ENCODE measurements at regions not wholly inside any gene's neighbourhood (a gene's known extent, or its start where the extent isn't known, plus 50 kb on each side); places are given as distances from the start of the nearest gene placed in this dataset.

DNA sequence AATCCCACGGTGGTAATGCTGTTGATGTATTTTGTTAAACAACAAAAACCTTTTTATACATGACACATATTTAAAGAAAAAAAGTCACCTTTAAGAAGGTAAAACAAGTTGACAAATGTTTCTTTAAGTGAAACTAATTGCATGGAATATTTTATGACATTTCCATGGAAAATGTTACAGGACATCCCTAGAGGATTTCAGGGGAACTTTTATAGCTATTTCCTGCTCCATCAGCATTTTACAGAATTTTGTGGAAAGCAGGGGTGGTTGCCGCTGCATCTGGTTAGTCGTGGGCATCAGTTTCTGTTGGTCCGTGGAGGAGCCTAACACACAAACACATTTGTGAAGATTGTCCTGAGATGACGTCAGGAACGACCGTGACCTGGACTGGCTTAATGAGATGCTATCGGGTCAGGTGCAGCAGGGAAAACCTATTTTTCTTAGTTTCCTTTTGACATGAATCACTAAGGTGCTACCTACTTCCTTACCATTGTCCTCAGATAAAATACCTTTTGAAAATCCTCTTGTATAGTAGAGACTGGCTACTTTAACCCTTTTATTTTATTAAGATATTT, 305.1 kb downstream of the MAP2K6 start:
- DNase-seq: no peak

DNA sequence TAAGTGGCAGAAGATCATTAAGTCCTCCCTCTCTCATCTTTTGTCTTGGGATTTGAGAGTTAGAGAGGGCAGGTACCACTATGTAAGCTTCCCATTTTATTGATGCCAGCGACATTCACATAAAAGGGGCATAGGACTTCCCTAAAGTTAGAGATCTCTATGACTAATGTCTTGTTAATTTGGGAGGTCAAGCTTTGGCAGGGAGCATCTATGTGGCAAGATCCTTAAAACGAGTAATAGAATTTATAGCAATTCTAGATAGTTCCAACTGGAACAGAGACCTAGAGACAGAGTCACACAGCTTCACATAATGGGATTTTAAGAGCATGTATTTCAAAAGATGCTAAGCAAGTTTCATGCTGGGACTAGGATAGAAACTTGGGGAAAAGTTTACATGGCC, 308.0 kb downstream of the MAP2K6 start:
- no peak for DNase-seq

DNA sequence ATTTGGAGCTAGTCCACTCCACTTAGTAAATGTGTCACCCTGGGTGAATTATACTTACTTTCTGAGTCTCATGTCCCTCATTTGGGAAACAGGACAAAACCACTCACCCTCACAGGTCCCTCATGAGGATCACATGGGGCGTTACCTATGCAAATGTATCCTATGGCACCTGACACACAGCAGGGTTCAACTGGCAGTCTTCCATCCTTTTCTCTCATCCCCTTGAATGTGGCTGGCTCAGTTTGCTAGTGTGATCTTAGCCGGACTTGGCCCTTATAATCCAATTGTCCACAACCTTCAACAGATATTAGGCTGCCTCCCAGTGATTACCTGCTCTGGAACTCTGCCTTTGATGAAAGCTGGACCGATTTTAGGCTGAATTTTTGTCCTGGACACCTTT, 308.8 kb downstream of the MAP2K6 start:
- no peak for DNase-seq

- DNase-seq: no peak
These were observed 309.2 kb downstream of the MAP2K6 start for GRCh38 chr17:69723741-69724140.

GRCh38 chr17:69724238-69724637, 309.7 kb downstream of the MAP2K6 start:
- DNase-seq: no peak

GRCh38 chr17:69725146-69725545, 310.6 kb downstream of the MAP2K6 start:
- DNase-seq: no peak

DNA sequence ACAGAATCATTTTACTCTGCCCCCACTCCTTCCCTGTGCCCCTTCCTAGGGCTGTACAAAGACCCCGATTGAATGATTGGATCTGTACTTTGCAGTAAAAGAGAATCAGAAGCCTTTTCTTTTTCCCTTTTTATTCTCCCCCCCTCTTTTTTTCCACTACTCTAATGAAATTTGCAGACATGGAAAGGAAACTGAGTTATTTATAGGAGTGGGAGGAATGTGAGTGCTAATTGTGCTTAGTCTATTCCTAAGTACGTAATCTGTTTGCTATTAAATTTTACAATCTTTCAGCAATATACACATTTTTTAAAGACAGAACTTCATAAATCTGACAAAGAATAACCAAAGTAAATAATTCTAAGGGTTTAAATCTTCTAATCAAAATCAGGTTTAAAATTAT, 314.3 kb downstream of the MAP2K6 start:
- DNase-seq: peak; percentile 14

GRCh38 chr17:69729944-69730343, 315.4 kb downstream of the MAP2K6 start:
- DNase-seq: peak; percentile 40

DNA sequence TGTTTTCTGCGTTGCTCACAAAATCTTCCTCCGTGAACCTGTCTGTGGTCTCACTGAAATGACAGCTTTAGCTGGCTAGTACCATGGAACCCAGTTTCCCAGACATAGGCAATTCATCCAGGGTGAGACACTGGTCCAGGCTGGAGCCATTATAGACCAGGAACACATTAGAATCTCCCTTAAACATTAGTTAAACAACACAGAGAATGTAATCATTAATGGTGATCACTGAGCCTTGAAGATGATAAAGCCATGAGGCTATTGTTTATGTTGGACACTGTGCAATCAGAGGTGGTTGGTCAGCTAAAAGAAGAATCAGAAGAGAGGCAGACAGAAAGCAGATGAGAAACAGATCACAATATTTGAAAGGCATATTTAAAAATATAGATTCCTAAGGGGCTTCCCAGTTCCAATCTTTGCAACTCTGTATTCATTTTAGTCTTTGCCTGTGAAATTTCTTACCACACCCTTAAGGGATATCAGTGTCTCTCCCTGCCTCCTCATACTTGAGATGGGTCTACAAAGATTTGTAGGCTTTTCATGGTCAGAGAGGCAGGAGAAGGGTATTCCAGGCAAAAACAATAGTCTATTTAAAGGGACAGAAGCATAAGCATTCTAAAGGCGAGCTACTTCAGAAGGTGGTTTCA, 317.9 kb downstream of the MAP2K6 start:
- no peak for DNase-seq

DNA sequence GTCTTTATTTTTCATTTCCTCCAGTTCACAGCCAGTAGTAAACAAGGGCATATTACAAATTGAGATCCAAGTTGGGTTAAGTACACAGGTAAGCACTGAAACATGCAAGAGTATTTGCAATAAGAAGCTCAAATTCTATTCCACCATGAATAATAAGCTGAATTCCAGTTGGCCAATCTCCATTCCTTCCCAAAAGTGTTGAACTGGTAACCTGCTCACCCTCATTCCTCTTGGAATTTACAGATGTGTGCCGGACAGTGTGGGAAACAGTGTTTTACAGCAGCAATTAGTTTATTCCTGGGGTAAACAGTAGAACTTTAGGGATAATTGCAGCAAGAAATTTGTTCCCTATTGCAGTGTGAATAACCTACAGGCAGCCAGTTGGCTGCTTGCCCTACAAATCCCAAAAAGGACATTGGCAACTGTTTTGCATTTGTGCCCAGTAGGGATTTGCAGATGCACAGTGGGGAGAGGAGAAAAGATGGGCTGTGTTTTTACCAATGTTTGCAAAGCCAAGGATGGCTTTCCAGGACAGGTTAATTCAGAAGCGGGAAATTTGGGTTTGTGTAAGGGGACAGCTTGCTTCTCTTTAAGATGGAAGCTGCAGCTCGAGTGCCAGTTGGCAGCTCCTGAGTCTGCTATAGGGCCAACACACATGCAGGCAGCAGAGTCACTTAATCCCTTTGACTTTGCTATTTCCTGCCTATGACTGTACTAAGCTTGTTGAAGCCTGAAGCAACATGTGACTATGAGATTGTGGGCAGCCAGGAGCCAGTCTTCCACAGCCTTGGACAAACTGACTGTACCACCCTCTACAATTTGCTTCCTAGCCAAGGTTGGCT, 318.9 kb downstream of the MAP2K6 start:
- peak; percentile 62 for DNase-seq

GRCh38 chr17:69734656-69735055, 320.2 kb downstream of the MAP2K6 start:
- DNase-seq: no peak

- no peak for DNase-seq
These were observed 320.8 kb downstream of the MAP2K6 start for GRCh38 chr17:69735285-69735684.

DNA sequence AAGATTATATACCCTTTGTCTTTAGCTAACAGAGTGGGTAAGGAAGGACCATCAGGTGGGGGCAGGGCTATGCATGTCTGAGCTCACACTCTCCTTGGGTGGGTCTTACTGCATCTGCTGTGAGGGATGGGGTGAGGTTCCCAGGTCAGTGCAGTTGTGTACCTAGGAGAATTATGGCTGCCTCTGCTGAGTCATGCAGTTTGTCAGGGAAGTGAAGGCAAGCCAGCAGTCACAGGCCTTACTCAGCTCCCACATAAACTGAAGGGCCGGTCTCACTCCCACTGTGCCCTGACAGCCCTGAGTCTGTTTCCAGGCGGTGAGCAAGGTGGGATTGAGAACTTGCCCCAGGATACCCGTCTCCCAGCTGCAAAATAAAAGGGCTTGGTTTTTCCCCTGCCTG, 328.6 kb downstream of the MAP2K6 start:
- DNase-seq: no peak

DNA sequence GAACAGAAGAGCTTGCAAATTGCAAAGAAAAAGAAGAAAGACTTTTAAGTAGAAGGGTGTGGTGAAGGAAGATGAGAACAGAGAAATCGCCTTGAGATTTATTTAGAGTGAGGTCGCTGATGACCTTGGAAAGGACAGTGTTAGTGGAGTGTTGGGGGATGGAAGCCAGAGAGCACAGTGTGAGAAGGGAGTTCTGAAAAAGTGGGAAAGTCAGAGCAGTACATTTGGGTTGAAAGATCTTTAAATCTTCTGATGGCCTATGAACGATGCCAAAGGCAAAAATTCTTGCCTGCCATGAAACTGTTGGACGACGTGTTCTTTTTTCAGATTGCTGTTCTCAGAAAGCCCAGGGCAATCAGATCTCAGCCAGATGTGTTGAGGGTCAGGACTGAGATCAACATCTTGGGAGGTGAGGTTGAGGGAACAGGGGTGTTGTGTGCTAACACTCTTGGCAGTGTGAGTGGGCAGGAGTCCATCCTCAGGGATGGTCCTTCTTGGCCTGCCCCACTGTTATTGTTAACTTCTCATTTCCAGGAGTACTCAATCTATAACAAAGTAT, 330.1 kb downstream of the MAP2K6 start:
- DNase-seq: no peak

DNA sequence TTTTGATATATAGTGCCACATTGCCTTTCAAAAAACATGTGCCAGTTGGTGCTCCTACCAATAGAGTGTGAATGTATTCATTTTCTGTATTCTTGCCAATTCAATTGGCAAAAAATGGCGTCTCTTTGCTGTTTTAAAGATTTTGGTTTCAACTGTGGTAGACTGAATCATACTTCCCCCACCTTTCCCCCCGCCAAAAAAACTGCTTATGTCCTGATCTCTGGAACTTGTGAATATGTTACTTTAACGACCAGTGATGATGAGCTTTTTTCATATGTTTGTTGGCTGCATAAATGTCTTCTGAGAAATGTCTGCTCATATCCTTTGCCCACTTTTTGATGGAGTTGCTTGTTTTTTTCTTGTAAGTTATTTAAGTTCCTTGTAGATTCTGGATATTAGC, 325.1 kb upstream of the KCNJ16 start:
- DNase-seq: no peak

DNA sequence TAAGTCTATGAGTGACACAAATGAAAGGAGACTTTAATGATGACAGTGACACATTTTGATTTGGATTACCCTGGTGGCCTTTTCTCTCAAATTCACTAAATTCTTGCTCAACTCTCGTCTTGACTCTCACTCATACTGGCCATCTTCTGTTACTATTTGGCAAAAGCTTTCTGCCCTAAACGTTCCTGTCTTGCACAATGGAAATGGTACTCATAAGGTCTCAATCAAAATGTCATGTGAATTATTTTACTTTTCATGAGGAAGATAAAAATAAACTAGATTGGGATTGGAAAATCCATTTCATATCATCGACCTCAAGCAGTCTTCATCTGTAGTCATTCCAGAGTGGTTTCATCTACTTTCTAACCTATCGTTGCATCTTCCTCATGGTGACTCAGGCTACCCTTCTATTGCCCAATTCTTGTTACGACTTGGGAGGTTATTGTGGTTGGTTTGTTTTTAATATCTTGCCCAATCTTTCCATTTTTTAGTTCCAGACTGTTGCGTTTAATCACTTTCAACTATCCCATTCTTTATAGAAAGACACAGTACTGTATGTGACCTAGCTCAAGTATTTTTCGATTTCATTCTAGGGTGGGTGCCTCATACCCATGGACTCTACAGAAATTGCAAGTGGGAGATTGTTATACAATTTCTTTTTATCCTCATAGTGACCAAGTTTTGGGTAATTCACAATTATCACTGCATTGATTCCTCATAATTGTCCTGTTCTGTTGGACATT, 317.2 kb upstream of the KCNJ16 start:
- peak; percentile 78 for DNase-seq

DNA sequence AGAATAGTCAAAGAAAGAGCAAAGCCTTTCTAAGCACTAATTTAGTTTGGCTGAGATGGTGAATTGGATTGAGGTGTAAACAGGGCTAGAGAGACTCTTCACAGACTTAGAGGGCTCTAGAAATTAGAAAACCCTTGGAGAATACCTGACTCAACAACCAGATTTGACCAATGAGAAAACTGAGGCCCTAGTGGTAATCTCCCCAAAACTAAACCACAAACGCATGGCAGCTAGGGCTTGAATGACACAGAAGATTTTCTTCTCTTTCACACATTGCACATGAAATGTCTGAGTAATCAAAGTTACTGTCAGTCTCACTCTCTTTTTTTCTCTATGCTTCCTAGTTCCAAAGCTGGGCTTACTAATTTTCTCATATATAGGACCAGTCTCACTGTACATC, 314.5 kb upstream of the KCNJ16 start:
- DNase-seq: no peak

DNA sequence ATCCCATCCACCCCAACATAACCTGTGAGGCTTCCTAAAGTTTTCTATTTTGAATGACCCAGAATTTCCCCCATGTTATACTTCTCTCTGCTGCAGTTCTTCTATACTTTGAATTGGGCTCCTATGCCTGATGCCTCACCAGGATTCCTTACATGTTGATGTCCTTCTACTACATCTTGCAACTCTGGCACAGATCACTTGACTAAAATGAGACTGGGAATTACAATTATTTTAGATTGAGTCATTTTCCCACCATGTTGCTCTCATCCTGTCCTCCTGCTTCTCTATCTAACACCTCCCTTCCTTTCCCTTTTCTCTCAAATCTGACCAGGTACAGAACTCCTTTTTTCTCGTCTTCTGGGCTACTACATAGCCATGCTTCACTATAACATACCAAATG, 314.0 kb upstream of the KCNJ16 start:
- peak; percentile 6 for DNase-seq

- peak; percentile 83 for DNase-seq
These were observed 313.2 kb upstream of the KCNJ16 start for GRCh38 chr17:69761767-69762321.

GRCh38 chr17:69762359-69762758, 312.7 kb upstream of the KCNJ16 start:
- peak; percentile 25 for DNase-seq

DNA sequence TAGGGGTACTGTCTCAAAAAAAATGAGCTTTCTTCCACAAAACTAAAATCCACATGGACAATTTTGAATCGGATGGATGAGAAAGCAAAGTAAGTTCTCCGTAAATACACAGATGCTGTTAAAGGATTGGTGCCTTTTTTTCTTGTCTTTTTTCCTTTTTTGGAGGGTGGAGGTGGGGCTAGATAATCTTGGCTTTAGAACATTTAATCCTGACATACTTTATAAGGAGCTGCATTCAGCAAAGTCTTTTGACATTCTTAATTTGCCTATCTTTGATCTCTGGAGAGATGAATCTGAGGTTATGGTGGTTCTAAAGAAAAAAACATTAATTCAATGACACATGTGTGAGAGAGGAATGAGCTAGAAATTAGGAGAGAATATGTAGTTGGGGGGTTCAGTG, 312.3 kb upstream of the KCNJ16 start:
- no peak for DNase-seq

DNA sequence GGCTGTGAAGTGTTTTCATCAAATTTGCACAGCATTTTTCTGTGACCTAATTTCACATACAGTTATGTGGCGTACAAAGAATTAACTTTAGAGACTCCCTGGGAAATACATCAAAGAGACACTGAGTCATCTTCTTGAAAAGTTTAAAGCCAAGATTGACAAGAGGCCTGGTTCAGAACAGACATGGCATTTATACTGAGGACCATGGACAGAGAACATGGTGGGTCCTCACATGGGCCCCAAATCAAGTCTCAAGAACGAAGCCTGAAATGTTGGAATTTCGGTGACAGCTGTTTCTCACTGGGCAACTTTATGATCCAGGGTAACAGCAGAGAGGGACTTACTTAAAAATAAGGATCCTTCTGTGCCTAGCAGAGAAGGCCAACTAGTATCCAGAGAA, 311.5 kb upstream of the KCNJ16 start:
- DNase-seq: peak; percentile 54

GRCh38 chr17:69764146-69764545, 310.9 kb upstream of the KCNJ16 start:
- no peak for DNase-seq

All from fibroblast of skin of abdomen (primary cell).